K562 (cell line): ENCODE measurements at regions not wholly inside any gene's neighbourhood (a gene's known extent, or its start where the extent isn't known, plus 50 kb on each side); places are given as distances from the start of the nearest gene placed in this dataset.

ENCODE experiments used
- ATAC-seq: fragments of 200-7000 bp; cut with Tn5 transposase; 3 replicates; pipeline ENCODE4 v1.9.1; 2020; ENCODE audit warnings: moderate library complexity
- BruUV-seq: library from RNA; stranded (reverse); fragments of 400-500 nt; replicated peaks from 2 replicates; lab custom pipeline; 2021; lab: Mats Ljungman, UMichigan
- CTCF ChIA-PET: fragments of 300-600 bp; formaldehyde crosslinking; extraction: SDS; loops from one replicate; lab custom pipeline; 2021; ENCODE audit warnings: low intra/inter-chr PET ratio; lab: Yijun Ruan, JAX
- POLR2A ChIA-PET: fragments of 300-600, 350-650 bp; sonication (Branson Sonifier 250); formaldehyde crosslinking; extraction: SDS; loops from one replicate; lab custom pipeline; 2021; ENCODE audit warnings: antibody characterized with exemption, inconsistent platforms; lab: Yijun Ruan, JAX
- DNase-seq, 4 experiments: peaks; one replicate each; pipeline versions ENCODE4 v3.0.0 to v3.0.0-alpha.2; 2011 to 2018; ENCODE audit warnings: low spot score in 3 of 4, mixed read lengths in 3 of 4; ENCODE audit errors: extremely low read depth in 1 of 4
- FAIRE-seq: peaks from 2 replicates; lab custom pipeline; 2011; peaks lifted over from hg19 to GRCh38; lab: Jason Lieb, UNC
- H2AFZ ChIP-seq: 2 replicates; pipeline ENCODE4 v1.6.0; 2011; ENCODE audit warnings: low read depth, low read length, control low read depth, inconsistent platforms
- H3K27ac ChIP-seq: fragments of 200-600 bp; 3 replicates; pipeline ENCODE4 v1.8.0; 2011; ENCODE audit warnings: low read depth, mild to moderate bottlenecking, control low read depth, inconsistent platforms, low read length, moderate library complexity, mixed read lengths; ENCODE audit errors: extremely low read depth
- H3K27me3 ChIP-seq, 2 experiments: fragments of 300-600 bp in 1 of 2; 2 replicates in 1 of 2; 3 replicates in 1 of 2; pipeline versions ENCODE4 v1.6.0 to v1.8.0; 2011; ENCODE audit warnings: inconsistent platforms in 2 of 2, low read length in 2 of 2, mild to moderate bottlenecking in 1 of 2, mixed read lengths in 1 of 2, moderate library complexity in 1 of 2; ENCODE audit not compliant: control insufficient read depth in 2 of 2, insufficient read depth in 2 of 2
- H3K36me3 ChIP-seq: fragments of 300-600 bp; 3 replicates; pipeline ENCODE4 v1.8.0; 2011; ENCODE audit warnings: mild to moderate bottlenecking, low read length, inconsistent platforms; ENCODE audit not compliant: control insufficient read depth, insufficient read depth
- H3K4me1 ChIP-seq, 2 experiments: fragments of 200-600 bp in 1 of 2; replicated peaks in 1 of 2; 2 replicates in 1 of 2; 3 replicates in 1 of 2; pipeline versions ENCODE4 v1.5.1 to v1.8.0; 2011; ENCODE audit warnings: inconsistent platforms in 2 of 2, low read length in 2 of 2, mild to moderate bottlenecking in 1 of 2, mixed read lengths in 1 of 2, moderate library complexity in 1 of 2; ENCODE audit not compliant: control insufficient read depth in 2 of 2, insufficient read depth in 2 of 2
- H3K4me2 ChIP-seq: 2 replicates; pipeline ENCODE4 v1.6.1; 2011; ENCODE audit warnings: low read length, control low read depth, inconsistent platforms, mixed read lengths; ENCODE audit not compliant: insufficient read depth
- H3K4me3 ChIP-seq: fragments of 200-600 bp; sonication (generic), shearing (Covaris generic); 2 replicates; pipeline ENCODE4 v1.5.1; 2016; ENCODE audit warnings: control low read depth, inconsistent platforms
- H3K79me2 ChIP-seq: fragments of 200-600 bp; 3 replicates; pipeline ENCODE4 v1.8.0; 2011; ENCODE audit warnings: low read length, inconsistent platforms; ENCODE audit not compliant: control insufficient read depth, insufficient read depth
- H3K9ac ChIP-seq, 2 experiments: 2 replicates each; pipeline versions ENCODE4 v1.6.0 to v1.6.1; 2011; ENCODE audit warnings: low read depth in 2 of 2, low read length in 2 of 2, control low read depth in 1 of 2, inconsistent platforms in 1 of 2, mild to moderate bottlenecking in 1 of 2, mixed read lengths in 1 of 2; ENCODE audit not compliant: insufficient read depth in 1 of 2
- H3K9me1 ChIP-seq: one replicate; pipeline ENCODE4 v1.6.0; 2011; ENCODE audit warnings: inconsistent platforms, mild to moderate bottlenecking, low read length, moderate library complexity; ENCODE audit not compliant: control insufficient read depth, insufficient read depth
- H3K9me3 ChIP-seq: replicated peaks from 2 replicates; pipeline ENCODE4 v1.5.1; 2011; ENCODE audit warnings: low read depth, low read length, inconsistent platforms; ENCODE audit not compliant: control insufficient read depth, insufficient read depth
- H4K20me1 ChIP-seq: replicated peaks from 2 replicates; pipeline ENCODE4 v1.6.1; 2011; ENCODE audit warnings: low read length, inconsistent platforms, mixed read lengths; ENCODE audit not compliant: control insufficient read depth, insufficient read depth
- NFATC3 ChIP-seq: fragments of 450-650 bp; IDR thresholded peaks from 2 replicates; pipeline ENCODE4 v1.6.1; 2017; ENCODE audit warnings: mild to moderate bottlenecking
- SREBF2 ChIP-seq: sonication (generic); formaldehyde crosslinking; IDR thresholded peaks from 2 replicates; pipeline ENCODE4 v1.4.0; 2020; ENCODE audit warnings: mild to moderate bottlenecking, missing genetic modification reagents
- ZNF347 ChIP-seq: fragments of 450-650 bp; formaldehyde crosslinking; IDR thresholded peaks from 2 replicates; pipeline ENCODE4 v1.4.0; 2020; ENCODE audit warnings: low read depth, mild to moderate bottlenecking, moderate library complexity
- WGBS: fragments of 100-300 bp; shearing (Covaris generic); methylation state at CpG from one replicate; pipeline ENCODE4 v1.1.6; 2016; ENCODE audit warnings: low coverage, mixed read lengths; ENCODE audit not compliant: insufficient coverage; ENCODE audit errors: missing lambda C conversion rate; 5-methylcytosine and 5-hydroxymethylcytosine counted together
- in situ Hi-C: fragments of 300-500 bp; cut with MboI; formaldehyde crosslinking; loops from 4 replicates; pipeline ENCODE4 v1.15.0; 2018; ENCODE audit warnings: inconsistent platforms, mixed read lengths
- intact Hi-C: fragments of 100-400 bp; cut with micrococcal nuclease; formaldehyde crosslinking; loops from 2 replicates; pipeline ENCODE4 v1.14.2; 2022
- TF ChIP-seq, protein P1 (sequence below): fragments of 450-650 bp; IDR thresholded peaks from 2 replicates; pipeline ENCODE4 v1.6.1; 2016; ENCODE audit warnings: low read depth
- TF ChIP-seq, protein P2 (sequence below): fragments of 250-450 bp; sonication (Bioruptor Pico); IDR thresholded peaks from 2 replicates; pipeline ENCODE4 v1.5.0; 2020; ENCODE audit warnings: mild to moderate bottlenecking, borderline replicate concordance
- TF ChIP-seq, protein P3 (sequence below), 2 experiments: fragments of 150-350 bp in 1 of 2; IDR thresholded peaks; 2 replicates each; pipeline ENCODE4 v1.6.1; 2012 to 2016; ENCODE audit warnings: low read depth in 2 of 2, low read length in 2 of 2, mild to moderate bottlenecking in 1 of 2, moderate library complexity in 1 of 2
- TF ChIP-seq, protein P4 (sequence below): conservative IDR thresholded peaks from 2 replicates; pipeline ENCODE4 v1.6.1; 2011; ENCODE audit warnings: low read depth, mild to moderate bottlenecking, low read length; ENCODE audit not compliant: control insufficient read depth

DNA sequence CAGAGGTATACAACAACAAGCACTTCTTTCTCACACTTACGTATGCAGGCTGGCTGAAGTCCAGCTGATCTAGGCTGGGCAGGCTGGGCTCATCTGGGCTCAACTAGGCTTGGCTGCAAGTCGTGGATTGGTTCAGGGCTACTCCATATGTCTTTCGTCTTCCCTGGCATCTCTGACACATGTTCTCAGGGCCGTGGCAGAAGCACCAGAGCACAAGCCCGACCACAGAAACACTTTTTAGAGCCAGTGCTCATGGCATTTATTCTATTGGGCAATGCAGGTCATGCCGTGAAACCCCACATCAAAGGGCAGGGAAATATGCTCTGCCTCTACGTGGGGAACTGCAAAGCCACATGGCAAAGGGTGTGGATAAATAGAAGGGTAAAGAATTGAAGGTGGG lies 93.8 kb downstream of the RIN2 start:
- POLR2A ChIA-PET: no interaction called here
- ATAC-seq (no peak), DNase-seq (no peak), FAIRE-seq (no peak)
- Histone ChIP-seq H3K9me1 (no peaks in the 10 kb centered on the region), H3K27me3 (no peaks in the 10 kb centered on the region; a peak in 1 of 5 replicates), H3K9ac (no peak overlapping the region), H3K4me2 (no peak overlapping the region), H3K4me1 (no peaks in the 10 kb centered on the region), H2AFZ (no peak overlapping the region), H3K4me3 (no peak overlapping the region), H3K79me2 (no peaks in the 10 kb centered on the region), H3K36me3 (no peaks in the 10 kb centered on the region), H3K27ac (no peak overlapping the region), H4K20me1 (no peaks in the 10 kb centered on the region), H3K9me3 (no peaks in the 10 kb centered on the region)
- CTCF ChIA-PET: no interaction called here
- no TSS peak for BruUV-seq
- in situ Hi-C loops (no loop called here), intact Hi-C loops (no loop called here)
- WGBS: 0% methylated on average over 4 of the region's 7 CpGs
- TF ChIP-seq, protein P1, sequence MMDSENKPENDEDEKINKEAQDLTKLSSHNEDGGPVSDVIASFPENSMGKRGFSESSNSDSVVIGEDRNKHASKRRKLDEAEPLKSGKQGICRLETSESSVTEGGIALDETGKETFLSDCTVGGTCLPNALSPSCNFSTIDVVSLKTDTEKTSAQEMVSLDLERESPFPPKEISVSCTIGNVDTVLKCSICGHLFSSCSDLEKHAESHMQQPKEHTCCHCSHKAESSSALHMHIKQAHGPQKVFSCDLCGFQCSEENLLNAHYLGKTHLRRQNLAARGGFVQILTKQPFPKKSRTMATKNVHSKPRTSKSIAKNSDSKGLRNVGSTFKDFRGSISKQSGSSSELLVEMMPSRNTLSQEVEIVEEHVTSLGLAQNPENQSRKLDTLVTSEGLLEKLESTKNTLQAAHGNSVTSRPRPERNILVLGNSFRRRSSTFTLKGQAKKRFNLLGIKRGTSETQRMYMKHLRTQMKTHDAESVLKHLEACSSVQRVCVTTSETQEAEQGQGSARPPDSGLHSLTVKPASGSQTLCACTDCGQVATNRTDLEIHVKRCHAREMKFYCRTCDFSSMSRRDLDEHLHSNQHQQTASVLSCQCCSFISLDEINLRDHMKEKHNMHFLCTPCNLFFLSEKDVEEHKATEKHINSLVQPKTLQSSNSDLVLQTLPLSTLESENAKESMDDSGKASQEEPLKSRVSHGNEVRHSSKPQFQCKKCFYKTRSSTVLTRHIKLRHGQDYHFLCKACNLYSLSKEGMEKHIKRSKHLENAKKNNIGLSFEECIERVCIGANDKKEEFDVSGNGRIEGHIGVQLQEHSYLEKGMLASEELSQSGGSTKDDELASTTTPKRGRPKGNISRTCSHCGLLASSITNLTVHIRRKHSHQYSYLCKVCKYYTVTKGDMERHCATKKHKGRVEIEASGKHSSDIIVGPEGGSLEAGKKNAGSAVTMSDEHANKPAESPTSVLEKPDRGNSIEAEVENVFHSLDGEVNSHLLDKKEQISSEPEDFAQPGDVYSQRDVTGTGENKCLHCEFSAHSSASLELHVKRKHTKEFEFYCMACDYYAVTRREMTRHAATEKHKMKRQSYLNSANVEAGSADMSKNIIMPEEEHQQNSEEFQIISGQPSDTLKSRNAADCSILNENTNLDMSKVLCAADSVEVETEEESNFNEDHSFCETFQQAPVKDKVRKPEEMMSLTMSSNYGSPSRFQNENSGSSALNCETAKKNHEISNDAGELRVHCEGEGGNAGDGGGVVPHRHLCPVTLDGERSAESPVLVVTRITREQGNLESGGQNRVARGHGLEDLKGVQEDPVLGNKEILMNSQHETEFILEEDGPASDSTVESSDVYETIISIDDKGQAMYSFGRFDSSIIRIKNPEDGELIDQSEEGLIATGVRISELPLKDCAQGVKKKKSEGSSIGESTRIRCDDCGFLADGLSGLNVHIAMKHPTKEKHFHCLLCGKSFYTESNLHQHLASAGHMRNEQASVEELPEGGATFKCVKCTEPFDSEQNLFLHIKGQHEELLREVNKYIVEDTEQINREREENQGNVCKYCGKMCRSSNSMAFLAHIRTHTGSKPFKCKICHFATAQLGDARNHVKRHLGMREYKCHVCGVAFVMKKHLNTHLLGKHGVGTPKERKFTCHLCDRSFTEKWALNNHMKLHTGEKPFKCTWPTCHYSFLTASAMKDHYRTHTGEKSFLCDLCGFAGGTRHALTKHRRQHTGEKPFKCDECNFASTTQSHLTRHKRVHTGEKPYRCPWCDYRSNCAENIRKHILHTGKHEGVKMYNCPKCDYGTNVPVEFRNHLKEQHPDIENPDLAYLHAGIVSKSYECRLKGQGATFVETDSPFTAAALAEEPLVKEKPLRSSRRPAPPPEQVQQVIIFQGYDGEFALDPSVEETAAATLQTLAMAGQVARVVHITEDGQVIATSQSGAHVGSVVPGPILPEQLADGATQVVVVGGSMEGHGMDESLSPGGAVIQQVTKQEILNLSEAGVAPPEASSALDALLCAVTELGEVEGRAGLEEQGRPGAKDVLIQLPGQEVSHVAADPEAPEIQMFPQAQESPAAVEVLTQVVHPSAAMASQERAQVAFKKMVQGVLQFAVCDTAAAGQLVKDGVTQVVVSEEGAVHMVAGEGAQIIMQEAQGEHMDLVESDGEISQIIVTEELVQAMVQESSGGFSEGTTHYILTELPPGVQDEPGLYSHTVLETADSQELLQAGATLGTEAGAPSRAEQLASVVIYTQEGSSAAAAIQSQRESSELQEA: no peak
- TF ChIP-seq, protein P2, sequence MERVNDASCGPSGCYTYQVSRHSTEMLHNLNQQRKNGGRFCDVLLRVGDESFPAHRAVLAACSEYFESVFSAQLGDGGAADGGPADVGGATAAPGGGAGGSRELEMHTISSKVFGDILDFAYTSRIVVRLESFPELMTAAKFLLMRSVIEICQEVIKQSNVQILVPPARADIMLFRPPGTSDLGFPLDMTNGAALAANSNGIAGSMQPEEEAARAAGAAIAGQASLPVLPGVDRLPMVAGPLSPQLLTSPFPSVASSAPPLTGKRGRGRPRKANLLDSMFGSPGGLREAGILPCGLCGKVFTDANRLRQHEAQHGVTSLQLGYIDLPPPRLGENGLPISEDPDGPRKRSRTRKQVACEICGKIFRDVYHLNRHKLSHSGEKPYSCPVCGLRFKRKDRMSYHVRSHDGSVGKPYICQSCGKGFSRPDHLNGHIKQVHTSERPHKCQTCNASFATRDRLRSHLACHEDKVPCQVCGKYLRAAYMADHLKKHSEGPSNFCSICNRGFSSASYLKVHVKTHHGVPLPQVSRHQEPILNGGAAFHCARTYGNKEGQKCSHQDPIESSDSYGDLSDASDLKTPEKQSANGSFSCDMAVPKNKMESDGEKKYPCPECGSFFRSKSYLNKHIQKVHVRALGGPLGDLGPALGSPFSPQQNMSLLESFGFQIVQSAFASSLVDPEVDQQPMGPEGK (CRISPR knock-in tag): no peak
- TF ChIP-seq, protein P3, sequence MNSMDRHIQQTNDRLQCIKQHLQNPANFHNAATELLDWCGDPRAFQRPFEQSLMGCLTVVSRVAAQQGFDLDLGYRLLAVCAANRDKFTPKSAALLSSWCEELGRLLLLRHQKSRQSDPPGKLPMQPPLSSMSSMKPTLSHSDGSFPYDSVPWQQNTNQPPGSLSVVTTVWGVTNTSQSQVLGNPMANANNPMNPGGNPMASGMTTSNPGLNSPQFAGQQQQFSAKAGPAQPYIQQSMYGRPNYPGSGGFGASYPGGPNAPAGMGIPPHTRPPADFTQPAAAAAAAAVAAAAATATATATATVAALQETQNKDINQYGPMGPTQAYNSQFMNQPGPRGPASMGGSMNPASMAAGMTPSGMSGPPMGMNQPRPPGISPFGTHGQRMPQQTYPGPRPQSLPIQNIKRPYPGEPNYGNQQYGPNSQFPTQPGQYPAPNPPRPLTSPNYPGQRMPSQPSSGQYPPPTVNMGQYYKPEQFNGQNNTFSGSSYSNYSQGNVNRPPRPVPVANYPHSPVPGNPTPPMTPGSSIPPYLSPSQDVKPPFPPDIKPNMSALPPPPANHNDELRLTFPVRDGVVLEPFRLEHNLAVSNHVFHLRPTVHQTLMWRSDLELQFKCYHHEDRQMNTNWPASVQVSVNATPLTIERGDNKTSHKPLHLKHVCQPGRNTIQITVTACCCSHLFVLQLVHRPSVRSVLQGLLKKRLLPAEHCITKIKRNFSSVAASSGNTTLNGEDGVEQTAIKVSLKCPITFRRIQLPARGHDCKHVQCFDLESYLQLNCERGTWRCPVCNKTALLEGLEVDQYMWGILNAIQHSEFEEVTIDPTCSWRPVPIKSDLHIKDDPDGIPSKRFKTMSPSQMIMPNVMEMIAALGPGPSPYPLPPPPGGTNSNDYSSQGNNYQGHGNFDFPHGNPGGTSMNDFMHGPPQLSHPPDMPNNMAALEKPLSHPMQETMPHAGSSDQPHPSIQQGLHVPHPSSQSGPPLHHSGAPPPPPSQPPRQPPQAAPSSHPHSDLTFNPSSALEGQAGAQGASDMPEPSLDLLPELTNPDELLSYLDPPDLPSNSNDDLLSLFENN (IDR thresholded peaks at IDR 0.05; ENCODE audit: low read depth in 2 of 2, low read length in 2 of 2): no peak
- TF ChIP-seq NFATC3 (no peak), ZNF347 (CRISPR knock-in tag) (no peak), SREBF2 (CRISPR knock-in tag) (no peak)
- TF ChIP-seq, protein P4, sequence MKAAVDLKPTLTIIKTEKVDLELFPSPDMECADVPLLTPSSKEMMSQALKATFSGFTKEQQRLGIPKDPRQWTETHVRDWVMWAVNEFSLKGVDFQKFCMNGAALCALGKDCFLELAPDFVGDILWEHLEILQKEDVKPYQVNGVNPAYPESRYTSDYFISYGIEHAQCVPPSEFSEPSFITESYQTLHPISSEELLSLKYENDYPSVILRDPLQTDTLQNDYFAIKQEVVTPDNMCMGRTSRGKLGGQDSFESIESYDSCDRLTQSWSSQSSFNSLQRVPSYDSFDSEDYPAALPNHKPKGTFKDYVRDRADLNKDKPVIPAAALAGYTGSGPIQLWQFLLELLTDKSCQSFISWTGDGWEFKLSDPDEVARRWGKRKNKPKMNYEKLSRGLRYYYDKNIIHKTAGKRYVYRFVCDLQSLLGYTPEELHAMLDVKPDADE: no peak
